SK-N-SH treated with all-trans-retinoic acid at 6 μM for 48 hours (cell line): ENCODE measurements at regions not wholly inside any gene's neighbourhood (a gene's known extent, or its start where the extent isn't known, plus 50 kb on each side); places are given as distances from the start of the nearest gene placed in this dataset.
"Not testable (repeated sequence)": the region's sequence is repeated elsewhere in the genome, so short reads cannot be mapped to it uniquely, and the experiment has no call there.

ENCODE experiments used
- ATAC-seq: fragments of 200-7000 bp; cut with Tn5 transposase; 3 replicates; pipeline ENCODE4 v1.9.1; 2020; ENCODE audit warnings: mild to moderate bottlenecking, moderate library complexity
- ARNTL ChIP-seq: fragments of 450-650 bp; formaldehyde crosslinking; IDR thresholded peaks from 2 replicates; pipeline ENCODE4 v1.5.0; 2020; ENCODE audit warnings: low read depth, mild to moderate bottlenecking, moderate library complexity, borderline replicate concordance
- CSDC2 ChIP-seq: fragments of 250-450 bp; sonication (Bioruptor Pico); IDR thresholded peaks from 2 replicates; pipeline ENCODE4 v1.5.0; 2020; ENCODE audit warnings: mild to moderate bottlenecking, moderate library complexity
- ESRRG ChIP-seq: fragments of 250-450 bp; sonication (Bioruptor Pico); IDR thresholded peaks from 2 replicates; pipeline ENCODE4 v1.6.1; 2021; ENCODE audit warnings: mild to moderate bottlenecking
- ISL1 ChIP-seq: fragments of 250-450 bp; sonication (Bioruptor Pico); IDR thresholded peaks from 2 replicates; pipeline ENCODE4 v2.1.2; 2022; ENCODE audit warnings: mild to moderate bottlenecking, moderate library complexity
- OSR1 ChIP-seq: fragments of 250-450 bp; sonication (Bioruptor Pico); IDR thresholded peaks from 2 replicates; pipeline ENCODE4 v1.8.0; 2022; ENCODE audit warnings: moderate library complexity, mild to moderate bottlenecking, inconsistent platforms
- PPARA ChIP-seq: fragments of 250-450 bp; sonication (Bioruptor Pico); IDR thresholded peaks from 2 replicates; pipeline ENCODE4 v1.5.0; 2020; ENCODE audit warnings: mild to moderate bottlenecking, borderline replicate concordance
- SNAI2 ChIP-seq: fragments of 250-450 bp; sonication (Bioruptor Pico); IDR thresholded peaks from 2 replicates; pipeline ENCODE4 v1.5.0; 2020; ENCODE audit warnings: mild to moderate bottlenecking, moderate library complexity
- TCF4 ChIP-seq: fragments of 250-450 bp; sonication (Bioruptor Pico); IDR thresholded peaks from 2 replicates; pipeline ENCODE4 v1.8.0; 2021; ENCODE audit warnings: mild to moderate bottlenecking, moderate library complexity, borderline replicate concordance
- TOX ChIP-seq: fragments of 250-450 bp; sonication (Bioruptor Pico); IDR thresholded peaks from 2 replicates; pipeline ENCODE4 v1.8.0; 2021; ENCODE audit warnings: mild to moderate bottlenecking, moderate library complexity, borderline replicate concordance
- ZC3H10 ChIP-seq: fragments of 250-450 bp; sonication (Bioruptor Pico); IDR thresholded peaks from 2 replicates; pipeline ENCODE4 v1.5.1; 2021; ENCODE audit warnings: mild to moderate bottlenecking, moderate library complexity
- ZFP3 ChIP-seq: fragments of 250-450 bp; sonication (Bioruptor Pico); IDR thresholded peaks from 2 replicates; pipeline ENCODE4 v1.5.0; 2020; ENCODE audit warnings: mild to moderate bottlenecking, moderate library complexity
- ZFP30 ChIP-seq: fragments of 450-650 bp; formaldehyde crosslinking; IDR thresholded peaks from 2 replicates; pipeline ENCODE4 v1.5.0; 2022; ENCODE audit warnings: mild to moderate bottlenecking, moderate library complexity
- ZNF565 ChIP-seq: fragments of 450-650 bp; formaldehyde crosslinking; conservative IDR thresholded peaks from 2 replicates; pipeline ENCODE4 v1.5.0; 2020; ENCODE audit warnings: low read depth, mild to moderate bottlenecking, moderate library complexity
- ZNF70 ChIP-seq: fragments of 450-650 bp; formaldehyde crosslinking; IDR thresholded peaks from 2 replicates; pipeline ENCODE4 v1.5.0; 2020; ENCODE audit warnings: mild to moderate bottlenecking, moderate library complexity
- ZNF8 ChIP-seq: fragments of 450-650 bp; formaldehyde crosslinking; IDR thresholded peaks from 2 replicates; pipeline ENCODE4 v1.5.0; 2020; ENCODE audit warnings: mild to moderate bottlenecking, moderate library complexity
- TF ChIP-seq, protein P1 (sequence below): fragments of 250-450 bp; sonication (Bioruptor Pico); IDR thresholded peaks from 2 replicates; pipeline ENCODE4 v1.5.1; 2021; ENCODE audit warnings: mild to moderate bottlenecking, moderate library complexity
- TF ChIP-seq, protein P2 (sequence below): fragments of 250-450 bp; sonication (Bioruptor Pico); IDR thresholded peaks from 2 replicates; pipeline ENCODE4 v1.8.0; 2020; ENCODE audit warnings: mild to moderate bottlenecking, moderate library complexity, borderline replicate concordance
- TF ChIP-seq, protein P3 (sequence below): fragments of 250-450 bp; sonication (Bioruptor Pico); IDR thresholded peaks from 2 replicates; pipeline ENCODE4 v1.5.0; 2020; ENCODE audit warnings: mild to moderate bottlenecking, moderate library complexity
- TF ChIP-seq, protein P4 (sequence below): fragments of 250-450 bp; sonication (Bioruptor Pico); IDR thresholded peaks from 2 replicates; pipeline ENCODE4 v1.8.0; 2021; ENCODE audit warnings: low read depth, mild to moderate bottlenecking, moderate library complexity, borderline replicate concordance

DNA sequence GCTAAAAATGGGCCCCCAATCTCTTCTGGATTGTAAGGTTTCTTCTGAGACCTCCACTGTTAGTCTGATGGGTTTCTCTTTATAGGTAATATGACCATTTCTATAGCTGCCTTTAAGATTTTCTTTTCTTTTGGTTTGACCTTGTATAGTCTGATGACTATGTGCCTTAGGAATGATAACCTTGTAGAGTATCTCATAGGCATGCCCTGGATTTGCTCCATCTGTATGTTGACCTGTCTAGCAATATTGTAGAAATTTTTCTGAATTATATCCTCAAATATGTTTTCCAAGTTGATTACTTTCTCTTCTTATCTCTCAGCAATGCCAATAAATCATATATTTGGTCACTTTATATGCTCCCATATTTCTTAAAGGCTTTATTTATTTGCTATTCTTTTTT lies 1403.8 kb upstream of the GOT2 start:
- ATAC-seq, result no peak
- TF ChIP-seq ESRRG (CRISPR knock-in tag), result no peak
- TF ChIP-seq, protein P1, sequence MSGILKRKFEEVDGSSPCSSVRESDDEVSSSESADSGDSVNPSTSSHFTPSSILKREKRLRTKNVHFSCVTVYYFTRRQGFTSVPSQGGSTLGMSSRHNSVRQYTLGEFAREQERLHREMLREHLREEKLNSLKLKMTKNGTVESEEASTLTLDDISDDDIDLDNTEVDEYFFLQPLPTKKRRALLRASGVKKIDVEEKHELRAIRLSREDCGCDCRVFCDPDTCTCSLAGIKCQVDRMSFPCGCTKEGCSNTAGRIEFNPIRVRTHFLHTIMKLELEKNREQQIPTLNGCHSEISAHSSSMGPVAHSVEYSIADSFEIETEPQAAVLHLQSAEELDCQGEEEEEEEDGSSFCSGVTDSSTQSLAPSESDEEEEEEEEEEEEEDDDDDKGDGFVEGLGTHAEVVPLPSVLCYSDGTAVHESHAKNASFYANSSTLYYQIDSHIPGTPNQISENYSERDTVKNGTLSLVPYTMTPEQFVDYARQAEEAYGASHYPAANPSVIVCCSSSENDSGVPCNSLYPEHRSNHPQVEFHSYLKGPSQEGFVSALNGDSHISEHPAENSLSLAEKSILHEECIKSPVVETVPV, result no peak
- TF ChIP-seq, protein P2, sequence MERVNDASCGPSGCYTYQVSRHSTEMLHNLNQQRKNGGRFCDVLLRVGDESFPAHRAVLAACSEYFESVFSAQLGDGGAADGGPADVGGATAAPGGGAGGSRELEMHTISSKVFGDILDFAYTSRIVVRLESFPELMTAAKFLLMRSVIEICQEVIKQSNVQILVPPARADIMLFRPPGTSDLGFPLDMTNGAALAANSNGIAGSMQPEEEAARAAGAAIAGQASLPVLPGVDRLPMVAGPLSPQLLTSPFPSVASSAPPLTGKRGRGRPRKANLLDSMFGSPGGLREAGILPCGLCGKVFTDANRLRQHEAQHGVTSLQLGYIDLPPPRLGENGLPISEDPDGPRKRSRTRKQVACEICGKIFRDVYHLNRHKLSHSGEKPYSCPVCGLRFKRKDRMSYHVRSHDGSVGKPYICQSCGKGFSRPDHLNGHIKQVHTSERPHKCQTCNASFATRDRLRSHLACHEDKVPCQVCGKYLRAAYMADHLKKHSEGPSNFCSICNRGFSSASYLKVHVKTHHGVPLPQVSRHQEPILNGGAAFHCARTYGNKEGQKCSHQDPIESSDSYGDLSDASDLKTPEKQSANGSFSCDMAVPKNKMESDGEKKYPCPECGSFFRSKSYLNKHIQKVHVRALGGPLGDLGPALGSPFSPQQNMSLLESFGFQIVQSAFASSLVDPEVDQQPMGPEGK (CRISPR knock-in tag), result no peak
- no peak for TF ChIP-seq ZNF8 (CRISPR knock-in tag)
- TF ChIP-seq, protein P3, sequence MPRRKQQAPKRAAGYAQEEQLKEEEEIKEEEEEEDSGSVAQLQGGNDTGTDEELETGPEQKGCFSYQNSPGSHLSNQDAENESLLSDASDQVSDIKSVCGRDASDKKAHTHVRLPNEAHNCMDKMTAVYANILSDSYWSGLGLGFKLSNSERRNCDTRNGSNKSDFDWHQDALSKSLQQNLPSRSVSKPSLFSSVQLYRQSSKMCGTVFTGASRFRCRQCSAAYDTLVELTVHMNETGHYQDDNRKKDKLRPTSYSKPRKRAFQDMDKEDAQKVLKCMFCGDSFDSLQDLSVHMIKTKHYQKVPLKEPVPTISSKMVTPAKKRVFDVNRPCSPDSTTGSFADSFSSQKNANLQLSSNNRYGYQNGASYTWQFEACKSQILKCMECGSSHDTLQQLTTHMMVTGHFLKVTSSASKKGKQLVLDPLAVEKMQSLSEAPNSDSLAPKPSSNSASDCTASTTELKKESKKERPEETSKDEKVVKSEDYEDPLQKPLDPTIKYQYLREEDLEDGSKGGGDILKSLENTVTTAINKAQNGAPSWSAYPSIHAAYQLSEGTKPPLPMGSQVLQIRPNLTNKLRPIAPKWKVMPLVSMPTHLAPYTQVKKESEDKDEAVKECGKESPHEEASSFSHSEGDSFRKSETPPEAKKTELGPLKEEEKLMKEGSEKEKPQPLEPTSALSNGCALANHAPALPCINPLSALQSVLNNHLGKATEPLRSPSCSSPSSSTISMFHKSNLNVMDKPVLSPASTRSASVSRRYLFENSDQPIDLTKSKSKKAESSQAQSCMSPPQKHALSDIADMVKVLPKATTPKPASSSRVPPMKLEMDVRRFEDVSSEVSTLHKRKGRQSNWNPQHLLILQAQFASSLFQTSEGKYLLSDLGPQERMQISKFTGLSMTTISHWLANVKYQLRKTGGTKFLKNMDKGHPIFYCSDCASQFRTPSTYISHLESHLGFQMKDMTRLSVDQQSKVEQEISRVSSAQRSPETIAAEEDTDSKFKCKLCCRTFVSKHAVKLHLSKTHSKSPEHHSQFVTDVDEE, result no peak
- no peak for TF ChIP-seq CSDC2 (CRISPR knock-in tag)
- TF ChIP-seq ZC3H10 (CRISPR knock-in tag), result no peak
- TF ChIP-seq ZFP3 (CRISPR knock-in tag), result no peak
- TF ChIP-seq ZNF565 (CRISPR knock-in tag), result no peak
- no peak for TF ChIP-seq ISL1 (CRISPR knock-in tag)
- no peak for TF ChIP-seq SNAI2 (CRISPR knock-in tag)
- no peak for TF ChIP-seq OSR1
- TF ChIP-seq PPARA (CRISPR knock-in tag), result no peak
- no peak for TF ChIP-seq TOX
- TF ChIP-seq ZNF70 (CRISPR knock-in tag), result no peak

DNA sequence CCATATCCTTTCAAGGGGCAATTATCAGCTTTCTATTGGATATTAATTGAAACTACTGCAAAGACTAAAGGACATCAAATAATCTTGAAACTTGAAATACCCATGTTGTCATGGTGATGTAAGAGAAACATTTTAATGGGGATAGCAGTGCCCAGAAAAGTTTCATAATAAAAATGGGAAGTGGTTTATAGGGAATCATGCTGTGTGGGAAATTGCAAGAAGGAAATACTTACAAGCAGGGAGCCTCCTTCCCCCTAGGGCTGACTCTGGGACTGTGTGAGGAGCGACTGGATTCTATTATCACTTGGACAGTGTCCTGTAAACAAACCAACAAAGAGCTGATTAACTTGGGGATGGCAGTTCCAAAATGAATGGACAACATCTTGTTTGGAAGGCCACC lies 1393.1 kb upstream of the GOT2 start:
- TF ChIP-seq ZNF8 (CRISPR knock-in tag) (no peak), ESRRG (CRISPR knock-in tag) (no peak), ARNTL (CRISPR knock-in tag) (no peak), ZNF70 (CRISPR knock-in tag) (no peak), ISL1 (CRISPR knock-in tag) (no peak)
- TF ChIP-seq, all 23 proteins: peak for 0
- ATAC-seq, result no peak

DNA sequence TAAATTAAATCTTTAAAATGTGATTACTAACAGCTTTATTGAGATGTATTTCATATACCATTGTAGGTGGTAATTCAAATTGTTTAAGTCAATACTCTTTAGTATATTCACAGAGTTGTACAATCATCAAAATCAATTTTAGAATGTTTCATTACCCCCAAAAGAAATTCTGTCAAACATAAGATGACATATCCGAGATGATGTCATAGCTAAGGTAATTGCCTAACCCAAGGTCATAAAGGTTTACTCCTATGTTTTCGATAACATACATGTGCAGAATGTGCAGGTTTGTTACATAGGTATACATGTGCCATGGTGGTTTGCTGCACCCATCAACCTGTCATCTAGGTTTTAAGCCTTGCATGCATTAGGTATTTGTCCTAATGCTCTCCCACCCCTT lies 1392.0 kb upstream of the GOT2 start:
- not testable (repeated sequence) for ATAC-seq

DNA sequence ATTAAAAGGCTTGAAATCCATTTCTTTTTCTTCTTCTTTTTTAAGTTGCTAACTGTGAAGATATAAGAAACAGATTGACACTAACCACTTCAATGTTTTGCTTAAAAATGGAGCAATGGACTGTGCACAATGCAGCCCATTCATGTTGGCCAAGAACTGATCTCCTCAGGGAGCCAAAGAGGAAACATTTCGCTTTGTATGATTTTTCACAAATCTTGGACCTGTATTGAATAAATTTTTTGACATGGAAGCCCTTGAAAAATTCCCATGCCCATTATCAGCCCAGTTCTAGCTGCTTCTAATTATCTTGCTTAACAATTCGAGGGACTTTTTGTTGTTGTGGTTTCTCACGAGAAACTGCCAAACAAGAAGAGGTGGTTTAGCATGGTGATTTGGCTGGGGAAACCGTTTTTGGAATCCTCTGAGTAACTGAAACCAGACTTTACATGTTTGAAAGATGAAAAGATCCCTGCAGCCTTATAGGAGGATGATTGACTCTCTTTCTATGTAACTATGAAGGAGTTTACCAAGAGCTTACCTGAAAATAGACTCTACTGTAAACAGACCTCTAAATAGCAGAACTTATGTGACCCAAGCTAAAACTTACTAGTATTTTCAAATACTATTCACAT lies 1389.4 kb upstream of the GOT2 start:
- TF ChIP-seq ZNF8 (CRISPR knock-in tag), result no peak
- TF ChIP-seq TCF4 (CRISPR knock-in tag), result no peak
- TF ChIP-seq ARNTL (CRISPR knock-in tag), result no peak
- TF ChIP-seq OSR1, result no peak
- no peak for TF ChIP-seq TOX
- TF ChIP-seq, all 23 proteins: peak for 0
- no peak for ATAC-seq

DNA sequence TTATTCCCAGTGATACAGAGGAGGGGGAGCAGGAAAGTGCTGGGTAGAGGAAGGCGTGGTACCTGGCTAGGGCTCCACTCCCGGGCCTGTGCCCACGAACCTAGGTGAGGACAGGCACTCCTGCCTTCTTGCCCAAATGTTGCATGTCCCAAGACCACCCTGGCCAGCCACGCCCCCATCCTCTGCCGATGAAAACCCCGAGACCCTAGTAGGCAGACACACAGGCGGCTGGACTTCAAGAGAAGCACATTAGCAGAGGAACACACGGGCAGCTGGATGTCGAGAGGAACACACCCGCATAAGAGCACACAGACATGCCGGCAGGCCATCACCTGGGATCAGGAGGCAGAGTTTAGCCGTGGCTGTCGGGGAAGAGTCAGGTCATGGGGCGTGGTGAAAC lies 1386.5 kb upstream of the GOT2 start:
- TF ChIP-seq, protein P4, sequence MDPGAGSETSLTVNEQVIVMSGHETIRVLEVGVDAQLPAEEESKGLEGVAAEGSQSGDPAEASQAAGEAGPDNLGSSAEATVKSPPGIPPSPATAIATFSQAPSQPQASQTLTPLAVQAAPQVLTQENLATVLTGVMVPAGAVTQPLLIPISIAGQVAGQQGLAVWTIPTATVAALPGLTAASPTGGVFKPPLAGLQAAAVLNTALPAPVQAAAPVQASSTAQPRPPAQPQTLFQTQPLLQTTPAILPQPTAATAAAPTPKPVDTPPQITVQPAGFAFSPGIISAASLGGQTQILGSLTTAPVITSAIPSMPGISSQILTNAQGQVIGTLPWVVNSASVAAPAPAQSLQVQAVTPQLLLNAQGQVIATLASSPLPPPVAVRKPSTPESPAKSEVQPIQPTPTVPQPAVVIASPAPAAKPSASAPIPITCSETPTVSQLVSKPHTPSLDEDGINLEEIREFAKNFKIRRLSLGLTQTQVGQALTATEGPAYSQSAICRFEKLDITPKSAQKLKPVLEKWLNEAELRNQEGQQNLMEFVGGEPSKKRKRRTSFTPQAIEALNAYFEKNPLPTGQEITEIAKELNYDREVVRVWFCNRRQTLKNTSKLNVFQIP, result no peak
- TF ChIP-seq CSDC2 (CRISPR knock-in tag), result no peak
- TF ChIP-seq, protein P2 (CRISPR knock-in tag), result no peak
- no peak for TF ChIP-seq ZFP30
- TF ChIP-seq OSR1, result no peak
- TF ChIP-seq ZNF70 (CRISPR knock-in tag), result no peak
- TF ChIP-seq, protein P1, result no peak
- TF ChIP-seq ZNF8 (CRISPR knock-in tag), result no peak
- no peak for ATAC-seq
